NCI-H2196 (cell line): ENCODE measurements at regions not wholly inside any gene's neighbourhood (a gene's known extent, or its start where the extent isn't known, plus 50 kb on each side); places are given as distances from the start of the nearest gene placed in this dataset.

Experiments used
- DNase-seq: peaks from one replicate; lab custom pipeline; 2025; ENCODE audit not compliant: unreplicated experiment; lab: John Stamatoyannopoulos, UW

DNA sequence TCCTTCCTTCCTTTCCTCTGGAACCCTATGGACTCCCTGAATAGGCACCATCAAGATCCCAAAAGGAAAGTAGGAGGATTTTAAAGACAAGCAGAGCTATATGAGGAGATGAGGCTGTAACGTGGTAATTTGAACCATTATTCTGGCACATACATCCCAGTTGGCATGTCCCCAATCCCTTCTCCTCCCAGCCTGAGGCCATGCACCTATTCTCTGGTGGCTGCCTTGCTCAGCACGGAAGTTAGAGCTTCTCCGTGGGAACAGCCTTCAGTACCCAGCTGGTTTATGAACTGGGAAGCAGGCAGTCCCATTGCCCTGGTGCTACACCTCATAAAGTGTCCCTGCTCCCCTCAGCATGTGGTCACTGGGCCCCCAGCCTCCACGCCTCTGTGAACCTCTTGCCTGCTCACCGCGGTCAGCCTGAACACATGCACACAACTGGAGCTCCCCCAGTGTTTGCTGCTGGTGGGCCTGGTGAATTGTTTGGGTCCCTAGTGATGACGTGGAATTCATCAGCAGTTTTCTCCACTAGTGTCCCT lies 139.9 kb upstream of the PLET1 start:
- DNase-seq = no peak

GRCh38 chr11:112401036-112401769 lies 140.5 kb upstream of the PLET1 start:
- no peak for DNase-seq

GRCh38 chr11:112403432-112403831 lies 142.8 kb upstream of the PLET1 start:
- no peak for DNase-seq

DNA sequence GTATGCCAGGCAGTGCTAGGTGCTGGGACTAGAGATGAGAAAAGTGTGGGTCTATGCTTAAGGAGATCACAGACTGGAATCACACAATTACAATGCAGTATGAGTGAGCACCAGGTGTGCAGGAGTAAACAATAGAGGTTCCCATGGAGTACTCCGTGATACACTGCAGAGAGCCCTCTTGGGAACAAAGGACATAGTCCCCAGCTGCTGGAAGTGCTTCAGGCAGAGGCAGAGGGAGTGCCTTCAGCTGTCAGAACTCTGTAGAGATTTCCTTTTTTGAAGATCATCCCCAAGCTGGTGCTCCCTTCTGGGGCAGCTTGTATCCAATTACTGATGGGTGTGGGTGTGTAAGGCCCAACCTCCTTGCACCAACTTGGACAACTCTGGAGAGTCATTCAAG lies 143.5 kb upstream of the PLET1 start:
- DNase-seq = peak; percentile 32

- no peak for DNase-seq
Observed at GRCh38 chr11:112408517-112408916, 147.9 kb upstream of the PLET1 start.

DNA sequence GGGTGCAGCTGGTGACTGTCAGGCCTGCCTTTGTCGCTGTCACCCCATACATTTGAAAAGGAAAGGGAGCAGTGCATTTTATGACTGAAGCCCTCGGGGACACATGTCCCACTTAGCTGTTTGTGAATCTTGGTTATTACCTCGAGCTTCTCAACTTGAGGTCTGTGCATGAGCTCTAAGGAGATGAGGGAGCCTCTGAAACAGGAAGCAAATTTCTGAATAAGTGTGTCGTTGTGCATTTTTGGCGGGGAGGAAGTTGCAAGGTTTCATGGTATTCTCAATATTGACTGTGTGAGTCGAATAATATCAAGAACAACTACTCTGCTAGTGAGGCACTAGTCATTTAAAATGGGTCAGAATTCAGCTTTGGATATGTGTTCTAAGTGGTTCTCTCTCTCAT lies 149.7 kb upstream of the PLET1 start:
- no peak for DNase-seq

DNA sequence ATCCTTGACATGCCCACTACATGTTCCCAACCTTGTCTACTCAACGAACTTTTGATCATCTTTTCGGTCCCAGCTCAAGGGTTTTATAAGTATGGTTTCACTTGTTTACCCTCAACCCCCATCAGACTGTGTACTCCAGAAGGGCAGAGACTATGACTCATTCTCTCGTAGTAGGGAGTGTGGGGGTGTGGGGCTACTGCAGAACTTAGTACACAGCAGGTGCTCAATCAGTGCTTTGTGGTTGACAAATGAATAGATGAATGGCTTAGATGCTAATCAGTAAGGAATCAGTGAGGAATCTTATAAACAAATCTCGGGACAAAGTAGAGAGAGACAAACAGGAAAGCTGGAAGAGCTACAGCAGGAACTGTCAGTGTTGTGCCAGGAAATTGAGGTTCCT lies 151.7 kb upstream of the PLET1 start:
- DNase-seq = no peak

DNA sequence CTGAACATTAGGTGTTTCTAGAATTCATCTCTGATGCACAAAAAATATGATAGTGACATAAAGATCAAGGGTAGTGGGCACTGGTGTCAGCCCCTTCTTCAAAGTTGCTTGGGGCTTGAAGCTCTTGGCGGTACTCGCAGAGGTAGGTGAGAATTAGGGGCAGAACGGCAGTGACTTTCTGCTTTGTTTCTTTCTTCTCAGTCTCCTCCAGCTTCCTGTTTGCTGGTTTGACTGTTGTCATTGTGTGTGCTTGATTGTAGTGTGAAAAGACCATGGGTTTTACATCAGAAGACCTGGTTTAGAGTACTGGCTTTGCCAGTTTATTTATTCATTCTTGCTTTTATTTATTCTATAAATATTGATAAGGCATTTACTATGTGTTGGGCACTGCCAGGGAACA lies 156.7 kb upstream of the PLET1 start:
- no peak for DNase-seq

- no peak for DNase-seq
Observed at GRCh38 chr11:112418438-112418837, 157.8 kb upstream of the PLET1 start.

DNA sequence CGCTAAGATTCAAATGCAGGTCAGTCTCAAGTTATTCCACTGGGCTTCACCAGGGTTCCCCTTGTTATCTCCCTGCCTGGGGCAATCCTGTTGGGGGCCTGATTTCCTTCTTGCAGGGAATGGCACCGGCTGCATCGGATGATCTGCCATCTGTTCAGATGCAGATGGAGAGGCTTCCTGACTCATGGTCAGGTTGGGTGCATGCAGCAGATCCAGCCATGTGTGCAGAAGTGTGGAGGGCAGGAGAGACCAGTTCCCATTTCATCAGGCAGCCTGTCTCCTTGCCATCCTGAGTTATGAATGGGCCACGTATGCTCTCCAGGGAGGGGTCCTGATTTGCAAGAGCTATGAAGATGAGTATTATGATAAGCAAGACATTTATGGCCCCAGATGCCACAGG lies 161.2 kb upstream of the PLET1 start:
- no peak for DNase-seq

- DNase-seq = no peak
Observed at GRCh38 chr11:112425121-112425520, 164.5 kb upstream of the PLET1 start.

GRCh38 chr11:112437096-112437495 lies 176.4 kb upstream of the PLET1 start:
- DNase-seq = no peak

- DNase-seq = no peak
Observed at GRCh38 chr11:112439614-112440013, 179.0 kb upstream of the PLET1 start.

- DNase-seq = no peak
Observed at GRCh38 chr11:112440518-112440917, 179.9 kb upstream of the PLET1 start.

GRCh38 chr11:112448168-112448567 lies 187.5 kb upstream of the PLET1 start:
- DNase-seq = no peak

DNA sequence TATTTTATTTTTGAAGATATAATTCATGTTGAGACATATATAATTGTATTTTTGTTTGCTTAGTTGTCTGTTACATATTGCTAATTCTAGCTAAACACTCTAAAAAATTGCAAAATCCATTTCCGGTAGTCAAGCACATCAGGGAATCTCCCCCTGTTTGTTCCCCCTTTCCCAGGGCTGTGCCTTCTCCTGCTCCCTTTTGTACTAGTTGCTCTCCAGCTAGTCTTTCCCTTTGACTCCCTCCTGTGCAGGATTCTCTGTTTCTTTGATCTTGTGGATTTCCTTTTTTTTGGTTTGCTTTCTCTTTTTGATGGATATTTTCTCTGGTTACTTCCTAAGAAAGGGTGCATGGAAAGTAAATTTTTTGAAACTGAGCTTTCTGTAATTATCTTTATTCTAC lies 188.1 kb upstream of the PLET1 start:
- DNase-seq = no peak

DNA sequence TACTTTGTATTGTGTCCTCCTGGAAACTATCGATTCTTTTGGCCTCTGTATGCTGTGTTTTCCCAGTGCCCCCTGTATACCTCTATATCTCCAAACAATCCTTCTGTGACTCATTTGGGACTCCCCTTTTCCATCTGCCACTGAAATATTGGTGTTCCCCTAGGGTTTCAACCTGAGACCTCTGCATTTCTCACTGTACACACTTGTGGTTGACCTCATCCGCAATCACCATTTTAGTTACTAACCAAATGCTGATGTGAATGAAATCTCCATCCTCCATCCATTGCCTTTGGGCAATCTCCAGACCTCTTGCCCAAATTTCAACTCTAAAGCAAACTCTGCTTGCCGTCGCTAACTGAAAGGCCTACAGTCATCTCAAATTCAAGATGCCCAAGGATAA lies 190.6 kb upstream of the PLET1 start:
- no peak for DNase-seq

GRCh38 chr11:112453601-112454577 lies 193.2 kb upstream of the PLET1 start:
- DNase-seq = no peak

- no peak for DNase-seq
Observed at GRCh38 chr11:112454841-112455240, 194.2 kb upstream of the PLET1 start.

- no peak for DNase-seq
Observed at GRCh38 chr11:112455791-112456190, 195.1 kb upstream of the PLET1 start.

GRCh38 chr11:112457532-112457931 lies 196.9 kb upstream of the PLET1 start:
- no peak for DNase-seq

DNA sequence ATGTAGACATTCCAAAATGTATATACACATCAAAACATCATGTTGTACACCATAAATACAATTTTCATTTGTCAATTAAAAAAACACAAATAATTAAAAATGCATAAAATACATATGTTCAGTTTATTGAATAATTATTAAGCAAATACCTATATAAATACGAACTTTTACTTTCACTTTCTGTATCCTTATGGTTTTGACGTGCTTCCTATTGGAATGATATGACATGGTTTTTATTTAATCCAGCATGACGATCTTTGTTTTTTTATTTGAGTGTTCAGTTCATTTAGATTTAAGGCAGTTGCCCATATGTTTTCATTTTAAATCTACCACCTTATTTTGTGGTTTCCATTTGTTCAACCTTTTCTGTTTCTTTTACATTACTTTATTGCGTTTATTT lies 198.3 kb upstream of the PLET1 start:
- no peak for DNase-seq
